K562 (cell line): ENCODE measurements at regions not wholly inside any gene's neighbourhood (a gene's known extent, or its start where the extent isn't known, plus 50 kb on each side); places are given as distances from the start of the nearest gene placed in this dataset.

Experiments
- ATAC-seq: fragments of 200-7000 bp; cut with Tn5 transposase; 3 replicates; pipeline ENCODE4 v1.9.1; 2020; ENCODE audit warnings: moderate library complexity
- BruUV-seq: library from RNA; stranded (reverse); fragments of 400-500 nt; replicated peaks from 2 replicates; lab custom pipeline; 2021; lab: Mats Ljungman, UMichigan
- CTCF ChIA-PET: fragments of 300-600 bp; formaldehyde crosslinking; extraction: SDS; loops from one replicate; lab custom pipeline; 2021; ENCODE audit warnings: low intra/inter-chr PET ratio; lab: Yijun Ruan, JAX
- POLR2A ChIA-PET: fragments of 300-600, 350-650 bp; sonication (Branson Sonifier 250); formaldehyde crosslinking; extraction: SDS; loops from one replicate; lab custom pipeline; 2021; ENCODE audit warnings: antibody characterized with exemption, inconsistent platforms; lab: Yijun Ruan, JAX
- DNase-seq, 4 experiments: peaks; one replicate each; pipeline versions ENCODE4 v3.0.0 to v3.0.0-alpha.2; 2011 to 2018; ENCODE audit warnings: low spot score in 3 of 4, mixed read lengths in 3 of 4; ENCODE audit errors: extremely low read depth in 1 of 4
- FAIRE-seq: peaks from 2 replicates; lab custom pipeline; 2011; peaks lifted over from hg19 to GRCh38; lab: Jason Lieb, UNC
- H2AFZ ChIP-seq: 2 replicates; pipeline ENCODE4 v1.6.0; 2011; ENCODE audit warnings: low read depth, low read length, control low read depth, inconsistent platforms
- H3K27ac ChIP-seq: fragments of 200-600 bp; 3 replicates; pipeline ENCODE4 v1.8.0; 2011; ENCODE audit warnings: low read depth, mild to moderate bottlenecking, control low read depth, inconsistent platforms, low read length, moderate library complexity, mixed read lengths; ENCODE audit errors: extremely low read depth
- H3K27me3 ChIP-seq, 2 experiments: fragments of 300-600 bp in 1 of 2; 2 replicates in 1 of 2; 3 replicates in 1 of 2; pipeline versions ENCODE4 v1.6.0 to v1.8.0; 2011; ENCODE audit warnings: inconsistent platforms in 2 of 2, low read length in 2 of 2, mild to moderate bottlenecking in 1 of 2, mixed read lengths in 1 of 2, moderate library complexity in 1 of 2; ENCODE audit not compliant: control insufficient read depth in 2 of 2, insufficient read depth in 2 of 2
- H3K36me3 ChIP-seq: fragments of 300-600 bp; 3 replicates; pipeline ENCODE4 v1.8.0; 2011; ENCODE audit warnings: mild to moderate bottlenecking, low read length, inconsistent platforms; ENCODE audit not compliant: control insufficient read depth, insufficient read depth
- H3K4me1 ChIP-seq, 2 experiments: fragments of 200-600 bp in 1 of 2; replicated peaks in 1 of 2; 2 replicates in 1 of 2; 3 replicates in 1 of 2; pipeline versions ENCODE4 v1.5.1 to v1.8.0; 2011; ENCODE audit warnings: inconsistent platforms in 2 of 2, low read length in 2 of 2, mild to moderate bottlenecking in 1 of 2, mixed read lengths in 1 of 2, moderate library complexity in 1 of 2; ENCODE audit not compliant: control insufficient read depth in 2 of 2, insufficient read depth in 2 of 2
- H3K4me2 ChIP-seq: 2 replicates; pipeline ENCODE4 v1.6.1; 2011; ENCODE audit warnings: low read length, control low read depth, inconsistent platforms, mixed read lengths; ENCODE audit not compliant: insufficient read depth
- H3K4me3 ChIP-seq: fragments of 200-600 bp; sonication (generic), shearing (Covaris generic); 2 replicates; pipeline ENCODE4 v1.5.1; 2016; ENCODE audit warnings: control low read depth, inconsistent platforms
- H3K79me2 ChIP-seq: fragments of 200-600 bp; 3 replicates; pipeline ENCODE4 v1.8.0; 2011; ENCODE audit warnings: low read length, inconsistent platforms; ENCODE audit not compliant: control insufficient read depth, insufficient read depth
- H3K9ac ChIP-seq, 2 experiments: 2 replicates each; pipeline versions ENCODE4 v1.6.0 to v1.6.1; 2011; ENCODE audit warnings: low read depth in 2 of 2, low read length in 2 of 2, control low read depth in 1 of 2, inconsistent platforms in 1 of 2, mild to moderate bottlenecking in 1 of 2, mixed read lengths in 1 of 2; ENCODE audit not compliant: insufficient read depth in 1 of 2
- H3K9me1 ChIP-seq: one replicate; pipeline ENCODE4 v1.6.0; 2011; ENCODE audit warnings: inconsistent platforms, mild to moderate bottlenecking, low read length, moderate library complexity; ENCODE audit not compliant: control insufficient read depth, insufficient read depth
- H3K9me3 ChIP-seq: replicated peaks from 2 replicates; pipeline ENCODE4 v1.5.1; 2011; ENCODE audit warnings: low read depth, low read length, inconsistent platforms; ENCODE audit not compliant: control insufficient read depth, insufficient read depth
- H4K20me1 ChIP-seq: replicated peaks from 2 replicates; pipeline ENCODE4 v1.6.1; 2011; ENCODE audit warnings: low read length, inconsistent platforms, mixed read lengths; ENCODE audit not compliant: control insufficient read depth, insufficient read depth
- CBFB ChIP-seq: sonication (generic); formaldehyde crosslinking; IDR thresholded peaks from 2 replicates; pipeline ENCODE4 v1.4.0; 2020; ENCODE audit warnings: mild to moderate bottlenecking, missing genetic modification reagents
- CBX5 ChIP-seq: IDR thresholded peaks from 2 replicates; pipeline ENCODE4 v1.6.1; 2014; ENCODE audit warnings: low read depth, borderline replicate concordance
- DMBX1 ChIP-seq: fragments of 250-450 bp; sonication (Bioruptor Pico); IDR thresholded peaks from 2 replicates; pipeline ENCODE4 v1.8.0; 2022; ENCODE audit warnings: inconsistent platforms, mild to moderate bottlenecking, moderate library complexity, borderline replicate concordance
- EP300 ChIP-seq: IDR thresholded peaks from 2 replicates; pipeline ENCODE4 v1.6.1; 2012; ENCODE audit warnings: low read length, improper control_type of control experiment
- FOS ChIP-seq: IDR thresholded peaks from 3 replicates; pipeline ENCODE4 v1.6.1; 2011; ENCODE audit not compliant: insufficient read length; ENCODE audit errors: extremely low read depth
- MAX ChIP-seq: sonication (generic); formaldehyde crosslinking; IDR thresholded peaks from 2 replicates; pipeline ENCODE4 v1.9.0; 2022; ENCODE audit warnings: mild to moderate bottlenecking, missing genetic modification reagents
- MTA3 ChIP-seq: fragments of 450-650 bp; formaldehyde crosslinking; IDR thresholded peaks from 2 replicates; pipeline ENCODE4 v1.6.1; 2017; ENCODE audit warnings: mild to moderate bottlenecking, borderline replicate concordance
- MTF1 ChIP-seq: fragments of 250-450 bp; sonication (Bioruptor Pico); IDR thresholded peaks from 2 replicates; pipeline ENCODE4 v1.9.0; 2021; ENCODE audit warnings: moderate library complexity, mild to moderate bottlenecking, inconsistent platforms, borderline replicate concordance
- SMAD4 ChIP-seq: fragments of 250-450 bp; sonication (Bioruptor Pico); conservative IDR thresholded peaks from 2 replicates; pipeline ENCODE4 v1.8.0; 2021; ENCODE audit warnings: inconsistent platforms, mild to moderate bottlenecking, moderate library complexity
- SRSF7 ChIP-seq: fragments of 200-400 bp; formaldehyde crosslinking; optimal IDR thresholded peaks from 2 replicates; pipeline ENCODE3; 2017; ENCODE audit warnings: mild to moderate bottlenecking, low read depth, low read length
- TCF7 ChIP-seq: sonication (generic); IDR thresholded peaks from 2 replicates; pipeline ENCODE4 v1.6.1; 2016; ENCODE audit warnings: antibody characterized with exemption, borderline replicate concordance
- ZC3H4 ChIP-seq: sonication (generic); formaldehyde crosslinking; IDR thresholded peaks from 2 replicates; pipeline ENCODE4 v1.9.0; 2021; ENCODE audit warnings: missing genetic modification reagents, borderline replicate concordance
- ZNF407 ChIP-seq: fragments of 450-650 bp; IDR thresholded peaks from 2 replicates; pipeline ENCODE4 v1.6.1; 2016; ENCODE audit warnings: low read depth
- ZNF449 ChIP-seq: fragments of 250-450 bp; sonication (Bioruptor Pico); IDR thresholded peaks from 2 replicates; pipeline ENCODE4 v1.8.0; 2022; ENCODE audit warnings: moderate library complexity, mild to moderate bottlenecking, inconsistent platforms
- WGBS: fragments of 100-300 bp; shearing (Covaris generic); methylation state at CpG from one replicate; pipeline ENCODE4 v1.1.6; 2016; ENCODE audit warnings: low coverage, mixed read lengths; ENCODE audit not compliant: insufficient coverage; ENCODE audit errors: missing lambda C conversion rate; 5-methylcytosine and 5-hydroxymethylcytosine counted together
- in situ Hi-C: fragments of 300-500 bp; cut with MboI; formaldehyde crosslinking; loops from 4 replicates; pipeline ENCODE4 v1.15.0; 2018; ENCODE audit warnings: inconsistent platforms, mixed read lengths
- intact Hi-C: fragments of 100-400 bp; cut with micrococcal nuclease; formaldehyde crosslinking; loops from 2 replicates; pipeline ENCODE4 v1.14.2; 2022

GRCh38 chr5:38113456-38113855, 144.9 kb upstream of the EGFLAM start (continued):
- TF ChIP-seq MTF1 (CRISPR knock-in tag) (no peak), ZC3H4 (no peak), DMBX1 (no peak), MAX (CRISPR knock-in tag) (no peak)

GRCh38 chr5:38112938-38113337, 145.4 kb upstream of the EGFLAM start:
- no peaks in the 10 kb centered on the region for H3K79me2 ChIP-seq
- no peak overlapping the region for H3K4me2 ChIP-seq
- no peak for FAIRE-seq
- 1% methylated on average over 4 of the region's 4 CpGs for WGBS
- H3K4me3 ChIP-seq: no peak overlapping the region
- H3K9ac ChIP-seq: no peak overlapping the region
- H3K36me3 ChIP-seq: no peaks in the 10 kb centered on the region
- H3K4me1 ChIP-seq: no peaks in the 10 kb centered on the region
- ATAC-seq: no peak
- no peak overlapping the region for H2AFZ ChIP-seq
- BruUV-seq: no TSS peak
- ChIA-PET POLR2A (interaction anchor here (0.9 kb wide), 1 partner anchor 11 kb away, joined by 3 read pairs; no protein-coding TSS in a partner anchor), CTCF (no interaction called here)
- no peaks in the 10 kb centered on the region for H3K9me1 ChIP-seq
- DNase-seq: no peak
- no peaks in the 10 kb centered on the region for H4K20me1 ChIP-seq
- no peaks in the 10 kb centered on the region for H3K9me3 ChIP-seq
- intact Hi-C loops (no loop called here), in situ Hi-C loops (no loop called here)
- no peak overlapping the region for H3K27ac ChIP-seq
- H3K27me3 ChIP-seq: peaks cover 2 to 4% of the 10 kb centered on the region in 2 experiments; a peak in 2 of 5 replicates
- TF ChIP-seq FOS (no peak), MTA3 (no peak), CBX5 (no peak), EP300 (no peak), ZNF407 (no peak), SMAD4 (CRISPR knock-in tag) (no peak), TCF7 (no peak), CBFB (no peak), SRSF7 (no peak), ZNF449 (CRISPR knock-in tag) (no peak)
